ENCODE measurements at regions not wholly inside any gene's neighbourhood (a gene's known extent, or its start where the extent isn't known, plus 50 kb on each side); places are given as distances from the start of the nearest gene placed in this dataset.

DNA sequence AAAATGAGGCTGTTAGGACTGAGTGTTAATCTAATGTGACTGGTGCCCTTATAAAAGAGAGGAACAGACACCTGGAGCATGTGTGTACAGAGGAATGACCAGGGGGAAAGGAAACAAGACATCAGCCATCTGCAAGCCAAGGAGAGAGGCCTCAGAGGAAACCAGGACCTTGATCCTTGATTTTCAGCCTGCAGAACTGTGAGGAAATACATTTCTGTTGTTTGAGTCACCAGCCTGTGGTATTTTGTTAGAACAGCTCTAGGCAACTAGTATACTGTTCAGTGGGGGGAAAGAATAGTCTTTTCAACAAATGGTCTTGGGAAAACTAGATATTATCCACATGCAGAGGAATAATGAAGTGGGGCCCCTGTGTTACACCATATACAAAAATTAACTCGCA is 80.6 kb downstream of the CCR1 start:
- H3K14ac ChIP-seq (ENCODE audit: low read length in 2 of 2), result no peak overlapping the region
- no peak overlapping the region for H2BK15ac ChIP-seq (ENCODE audit: low read depth, poor library complexity, severe bottlenecking)
- H2BK5ac ChIP-seq (ENCODE audit: low read depth, low read length, poor library complexity, severe bottlenecking), result no peak overlapping the region
- H3K27ac ChIP-seq (ENCODE audit: low read length, poor library complexity, severe bottlenecking), result peak overlapping the region; percentile 58
- no peak overlapping the region for H3K23ac ChIP-seq (ENCODE audit: low read length in 2 of 2)
- DNase-seq, result peak; percentile 90
- no peak overlapping the region for H2AK5ac ChIP-seq (ENCODE audit: low read length, severe bottlenecking)
- no peak overlapping the region for H2AFZ ChIP-seq (ENCODE audit: low read depth, low read length)
- H3K79me1 ChIP-seq (replicated peaks; ENCODE audit: low read length, poor library complexity, severe bottlenecking), result no peaks in the 10 kb centered on the region
- no peak overlapping the region for H3K4ac ChIP-seq (ENCODE audit: low read depth in 1 of 2, low read length in 2 of 2)
- H3K4me2 ChIP-seq (ENCODE audit: low read length, poor library complexity, severe bottlenecking), result no peak overlapping the region
- no peaks in the 10 kb centered on the region for H3K36me3 ChIP-seq (ENCODE audit: control insufficient read depth in 1 of 2, insufficient read depth in 2 of 2, low read depth in 1 of 2, low read length in 2 of 2)
- H3K9ac ChIP-seq (ENCODE audit: low read length), result peak overlapping the region; percentile 69
- H2BK120ac ChIP-seq (ENCODE audit: low read depth, low read length), result no peak overlapping the region
- H3K27me3 ChIP-seq (ENCODE audit: control insufficient read depth in 1 of 2, insufficient read depth in 1 of 2, low read length in 2 of 2), result no peaks in the 10 kb centered on the region
- H4K8ac ChIP-seq (ENCODE audit: low read length), result no peak overlapping the region
- H4K91ac ChIP-seq (ENCODE audit: low read length), result no peak overlapping the region
- no peak overlapping the region for H3K4me3 ChIP-seq (ENCODE audit: insufficient read depth in 1 of 2, low read depth in 1 of 2, low read length in 2 of 2)
- 40% methylated on average over 1 of the region's 1 CpG for WGBS
- no peaks in the 10 kb centered on the region for H3K9me3 ChIP-seq (ENCODE audit: control insufficient read depth, low read length)
- no peak overlapping the region for H2BK12ac ChIP-seq (ENCODE audit: low read length in 2 of 2)
- H3K4me1 ChIP-seq (ENCODE audit: control insufficient read depth, insufficient read depth, low read depth, low read length), result peaks cover 3% of the 10 kb centered on the region
- no peak overlapping the region for H3K18ac ChIP-seq (ENCODE audit: low read depth in 1 of 2, low read length in 2 of 2)

DNA sequence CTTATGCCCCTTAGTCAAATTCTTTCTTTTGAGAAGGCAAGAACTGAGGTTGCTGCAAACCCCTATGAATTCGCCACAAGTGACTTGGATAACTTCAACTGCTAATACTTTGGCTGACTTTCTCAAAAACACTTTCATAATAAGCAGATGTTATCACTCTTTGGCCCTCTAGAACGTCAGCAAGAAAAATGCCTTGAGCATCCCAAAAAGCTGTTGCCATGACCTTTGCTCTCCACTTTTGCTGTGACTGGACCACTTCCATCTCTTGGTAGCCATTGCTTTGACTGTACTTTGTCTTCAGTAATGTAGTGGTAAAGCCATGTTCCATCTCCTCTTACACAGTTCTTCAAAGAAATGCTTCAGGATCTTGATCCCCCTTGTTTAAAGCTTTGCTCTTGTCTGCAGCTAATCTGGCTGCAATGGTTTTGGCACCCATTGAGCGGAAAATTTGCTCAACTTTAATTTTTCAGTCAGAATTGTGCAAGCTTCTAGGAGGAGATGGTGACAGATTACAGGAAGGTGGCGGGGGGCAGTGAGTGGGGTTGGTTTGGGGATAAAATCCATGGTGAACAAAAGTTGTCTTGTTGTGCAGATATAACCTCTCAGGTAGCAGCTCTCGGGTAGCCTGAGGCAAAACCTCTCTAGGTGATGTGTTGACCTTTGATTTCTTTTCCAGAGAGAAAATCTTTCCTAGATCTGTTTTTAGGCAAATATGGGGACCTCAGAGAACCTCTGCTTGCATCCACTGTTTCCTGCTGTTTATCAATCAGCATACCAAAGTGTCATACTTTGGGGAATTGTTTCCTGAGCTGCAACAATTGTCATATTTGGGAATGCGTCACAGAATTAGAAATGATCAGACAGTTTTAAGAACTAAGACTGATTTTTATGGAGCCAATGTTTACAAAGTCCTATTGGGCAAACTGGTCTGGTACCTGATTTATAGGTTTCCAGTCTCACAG is 83.6 kb downstream of the CCR1 start:
- WGBS, result 81% methylated on average over 6 of the region's 6 CpGs
- Histone ChIP-seq H3K27me3 (ENCODE audit: control insufficient read depth in 1 of 2, insufficient read depth in 1 of 2, low read length in 2 of 2) (no peaks in the 10 kb centered on the region), H4K8ac (ENCODE audit: low read length) (peak overlapping the region; percentile 49), H3K18ac (ENCODE audit: low read depth in 1 of 2, low read length in 2 of 2) (no peak overlapping the region), H4K91ac (ENCODE audit: low read length) (no peak overlapping the region), H3K23ac (ENCODE audit: low read length in 2 of 2) (no peak overlapping the region), H2BK5ac (ENCODE audit: low read depth, low read length, poor library complexity, severe bottlenecking) (no peak overlapping the region), H3K4me1 (ENCODE audit: control insufficient read depth, insufficient read depth, low read depth, low read length) (peaks cover 3% of the 10 kb centered on the region), H2BK15ac (ENCODE audit: low read depth, poor library complexity, severe bottlenecking) (no peak overlapping the region), H3K14ac (ENCODE audit: low read length in 2 of 2) (no peak overlapping the region), H2BK12ac (ENCODE audit: low read length in 2 of 2) (no peak overlapping the region), H3K79me1 (replicated peaks; ENCODE audit: low read length, poor library complexity, severe bottlenecking) (no peaks in the 10 kb centered on the region), H3K4me2 (ENCODE audit: low read length, poor library complexity, severe bottlenecking) (no peak overlapping the region), H3K4ac (ENCODE audit: low read depth in 1 of 2, low read length in 2 of 2) (no peak overlapping the region), H3K9ac (ENCODE audit: low read length) (peak overlapping the region; percentile 55), H2AFZ (ENCODE audit: low read depth, low read length) (no peak overlapping the region), H3K4me3 (ENCODE audit: insufficient read depth in 1 of 2, low read depth in 1 of 2, low read length in 2 of 2) (no peak overlapping the region), H2BK120ac (ENCODE audit: low read depth, low read length) (no peak overlapping the region), H3K36me3 (ENCODE audit: control insufficient read depth in 1 of 2, insufficient read depth in 2 of 2, low read depth in 1 of 2, low read length in 2 of 2) (no peaks in the 10 kb centered on the region), H3K27ac (ENCODE audit: low read length, poor library complexity, severe bottlenecking) (no peak overlapping the region), H2AK5ac (ENCODE audit: low read length, severe bottlenecking) (no peak overlapping the region), H3K9me3 (ENCODE audit: control insufficient read depth, low read length) (no peaks in the 10 kb centered on the region)
- no peak for DNase-seq

DNA sequence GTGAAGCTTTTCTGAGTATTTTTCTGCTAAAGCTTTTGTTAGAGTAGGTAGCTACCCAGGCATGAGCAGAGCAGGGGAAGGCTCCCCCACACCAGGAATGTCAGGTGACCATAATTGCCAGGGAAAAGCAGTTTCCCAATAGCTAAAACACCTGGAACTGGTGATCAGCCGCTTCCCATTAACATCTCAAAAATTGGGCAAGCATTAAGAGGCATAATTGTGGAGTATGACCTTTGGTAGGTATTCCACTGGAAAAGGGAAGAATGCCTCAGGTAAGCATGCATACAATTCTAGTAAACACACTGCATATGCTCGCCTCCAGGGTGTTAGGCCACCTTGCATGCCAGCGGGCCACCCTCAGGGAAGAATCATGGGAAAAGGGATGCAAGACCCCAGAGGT is 84.5 kb downstream of the CCR1 start:
- Histone ChIP-seq H3K27me3 (ENCODE audit: control insufficient read depth in 1 of 2, insufficient read depth in 1 of 2, low read length in 2 of 2) (no peaks in the 10 kb centered on the region), H2AK5ac (ENCODE audit: low read length, severe bottlenecking) (no peak overlapping the region), H3K79me1 (replicated peaks; ENCODE audit: low read length, poor library complexity, severe bottlenecking) (no peaks in the 10 kb centered on the region), H4K8ac (ENCODE audit: low read length) (no peak overlapping the region), H3K4ac (ENCODE audit: low read depth in 1 of 2, low read length in 2 of 2) (no peak overlapping the region), H3K4me2 (ENCODE audit: low read length, poor library complexity, severe bottlenecking) (no peak overlapping the region), H3K4me1 (ENCODE audit: control insufficient read depth, insufficient read depth, low read depth, low read length) (peaks cover 3% of the 10 kb centered on the region), H4K91ac (ENCODE audit: low read length) (no peak overlapping the region), H2BK12ac (ENCODE audit: low read length in 2 of 2) (no peak overlapping the region), H3K27ac (ENCODE audit: low read length, poor library complexity, severe bottlenecking) (no peak overlapping the region), H3K36me3 (ENCODE audit: control insufficient read depth in 1 of 2, insufficient read depth in 2 of 2, low read depth in 1 of 2, low read length in 2 of 2) (no peaks in the 10 kb centered on the region), H2AFZ (ENCODE audit: low read depth, low read length) (no peak overlapping the region), H2BK15ac (ENCODE audit: low read depth, poor library complexity, severe bottlenecking) (no peak overlapping the region), H2BK120ac (ENCODE audit: low read depth, low read length) (no peak overlapping the region), H3K9ac (ENCODE audit: low read length) (peak overlapping the region; percentile 55), H2BK5ac (ENCODE audit: low read depth, low read length, poor library complexity, severe bottlenecking) (no peak overlapping the region), H3K18ac (ENCODE audit: low read depth in 1 of 2, low read length in 2 of 2) (no peak overlapping the region), H3K4me3 (ENCODE audit: insufficient read depth in 1 of 2, low read depth in 1 of 2, low read length in 2 of 2) (no peak overlapping the region), H3K14ac (ENCODE audit: low read length in 2 of 2) (no peak overlapping the region), H3K23ac (ENCODE audit: low read length in 2 of 2) (no peak overlapping the region), H3K9me3 (ENCODE audit: control insufficient read depth, low read length) (no peaks in the 10 kb centered on the region)
- no peak for DNase-seq
- WGBS, result 94% methylated on average over 3 of the region's 3 CpGs

DNA sequence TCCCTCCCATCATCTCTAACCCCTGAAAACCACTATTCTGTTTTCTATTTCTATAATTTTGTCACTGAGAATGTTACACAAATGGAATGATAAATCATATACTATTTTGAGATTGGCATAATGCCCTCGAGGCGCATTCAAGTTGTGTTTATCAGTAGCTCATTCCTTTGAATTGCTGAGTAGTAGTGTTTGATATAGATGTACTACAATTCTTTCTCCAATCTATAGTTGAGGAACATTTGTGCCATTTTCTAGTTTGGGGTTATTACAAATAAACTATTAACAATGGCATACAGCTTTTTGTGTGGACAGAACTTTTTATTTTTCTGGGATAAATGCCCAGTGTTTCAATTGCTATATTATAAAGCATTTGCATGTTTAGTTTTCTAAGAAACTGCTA is 86.0 kb downstream of the CCR1 start:
- Histone ChIP-seq H2BK15ac (ENCODE audit: low read depth, poor library complexity, severe bottlenecking) (no peak overlapping the region), H2AFZ (ENCODE audit: low read depth, low read length) (no peak overlapping the region), H2BK5ac (ENCODE audit: low read depth, low read length, poor library complexity, severe bottlenecking) (no peak overlapping the region), H3K27ac (ENCODE audit: low read length, poor library complexity, severe bottlenecking) (no peak overlapping the region), H3K4me2 (ENCODE audit: low read length, poor library complexity, severe bottlenecking) (no peak overlapping the region), H4K8ac (ENCODE audit: low read length) (no peak overlapping the region), H3K4me1 (ENCODE audit: control insufficient read depth, insufficient read depth, low read depth, low read length) (no peaks in the 10 kb centered on the region), H3K9ac (ENCODE audit: low read length) (no peak overlapping the region), H2AK5ac (ENCODE audit: low read length, severe bottlenecking) (no peak overlapping the region), H3K36me3 (ENCODE audit: control insufficient read depth in 1 of 2, insufficient read depth in 2 of 2, low read depth in 1 of 2, low read length in 2 of 2) (no peaks in the 10 kb centered on the region), H3K23ac (ENCODE audit: low read length in 2 of 2) (no peak overlapping the region), H3K14ac (ENCODE audit: low read length in 2 of 2) (no peak overlapping the region), H3K9me3 (ENCODE audit: control insufficient read depth, low read length) (no peaks in the 10 kb centered on the region), H3K79me1 (replicated peaks; ENCODE audit: low read length, poor library complexity, severe bottlenecking) (no peaks in the 10 kb centered on the region), H3K4me3 (ENCODE audit: insufficient read depth in 1 of 2, low read depth in 1 of 2, low read length in 2 of 2) (no peak overlapping the region), H3K4ac (ENCODE audit: low read depth in 1 of 2, low read length in 2 of 2) (no peak overlapping the region), H3K18ac (ENCODE audit: low read depth in 1 of 2, low read length in 2 of 2) (no peak overlapping the region), H3K27me3 (ENCODE audit: control insufficient read depth in 1 of 2, insufficient read depth in 1 of 2, low read length in 2 of 2) (no peaks in the 10 kb centered on the region), H2BK12ac (ENCODE audit: low read length in 2 of 2) (no peak overlapping the region), H4K91ac (ENCODE audit: low read length) (no peak overlapping the region), H2BK120ac (ENCODE audit: low read depth, low read length) (no peak overlapping the region)
- WGBS, result 100% methylated on average over 2 of the region's 2 CpGs
- DNase-seq, result no peak
